GM12874 (cell line): ENCODE measurements at regions not wholly inside any gene's neighbourhood (a gene's known extent, or its start where the extent isn't known, plus 50 kb on each side); places are given as distances from the start of the nearest gene placed in this dataset.

Experiments used
- CTCF ChIP-seq: IDR thresholded peaks from 2 replicates; pipeline ENCODE4 v1.5.1; 2011; ENCODE audit warnings: low read depth, mild to moderate bottlenecking, control low read depth, low read length, moderate library complexity; ENCODE audit not compliant: insufficient read depth

- TF ChIP-seq CTCF, result no peak
Observed at GRCh38 chr9:7289773-7290172, 509.8 kb downstream of the DMAC1 start.

GRCh38 chr9:7287986-7288385 lies 511.6 kb downstream of the DMAC1 start:
- TF ChIP-seq CTCF, result no peak

- no peak for TF ChIP-seq CTCF
Observed at GRCh38 chr9:7287065-7287464, 512.5 kb downstream of the DMAC1 start.

GRCh38 chr9:7286101-7286500 lies 513.5 kb downstream of the DMAC1 start:
- TF ChIP-seq CTCF, result no peak

GRCh38 chr9:7285199-7285598 lies 514.4 kb downstream of the DMAC1 start:
- no peak for TF ChIP-seq CTCF

GRCh38 chr9:7284517-7284916 lies 515.1 kb downstream of the DMAC1 start:
- no peak for TF ChIP-seq CTCF

GRCh38 chr9:7284117-7284516 lies 515.5 kb downstream of the DMAC1 start:
- TF ChIP-seq CTCF, result no peak

GRCh38 chr9:7273575-7273974 lies 515.8 kb downstream of the KDM4C start:
- peak; percentile 43 for TF ChIP-seq CTCF
